Islet precursor cell (in vitro differentiated cells): ENCODE measurements at regions not wholly inside any gene's neighbourhood (a gene's known extent, or its start where the extent isn't known, plus 50 kb on each side); places are given as distances from the start of the nearest gene placed in this dataset.
"Not testable (repeated sequence)": the region's sequence is repeated elsewhere in the genome, so short reads cannot be mapped to it uniquely, and the experiment has no call there.

ENCODE experiments used
- DNase-seq: peaks from one replicate; pipeline ENCODE4 v3.0.0-alpha.2; 2018

DNA sequence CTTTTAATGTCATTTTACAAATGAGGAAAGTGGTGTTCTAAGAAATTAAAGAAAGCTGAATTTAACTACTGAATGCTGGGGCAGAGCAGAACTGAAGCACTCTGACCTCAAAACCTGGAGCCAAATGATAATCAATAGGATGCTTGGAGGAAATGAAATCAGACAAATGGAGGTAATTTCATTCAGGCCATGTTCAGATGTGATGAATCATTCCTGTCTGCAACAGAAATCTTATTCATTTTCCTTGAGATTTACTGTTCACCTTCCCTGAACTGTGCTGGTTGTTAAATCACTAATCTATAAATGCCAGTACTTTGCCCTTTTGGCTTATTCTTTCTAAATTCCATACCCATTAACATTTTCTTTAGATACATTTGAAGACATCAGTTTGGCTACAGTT lies 85.6 kb upstream of the SNX7 start:
- DNase-seq: no peak

DNA sequence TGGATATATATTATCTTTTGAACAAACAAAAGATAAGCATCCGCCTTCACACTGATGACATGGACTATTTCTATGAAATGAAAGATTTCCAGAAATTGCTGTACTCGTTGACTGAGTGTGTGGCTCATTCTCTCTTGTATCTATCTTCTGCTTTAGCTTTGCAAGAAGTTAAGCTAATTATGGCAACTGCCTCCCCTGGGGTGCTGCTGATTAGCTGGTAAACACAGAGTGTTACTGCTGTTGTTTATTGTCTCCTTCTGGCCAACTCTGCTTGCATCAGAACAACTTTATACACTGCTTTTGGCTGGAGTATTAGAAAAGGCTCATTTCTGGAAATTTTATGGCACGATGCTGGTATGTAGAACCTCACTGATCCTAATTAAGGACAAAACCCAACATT lies 95.6 kb upstream of the SNX7 start:
- DNase-seq: no peak

DNA sequence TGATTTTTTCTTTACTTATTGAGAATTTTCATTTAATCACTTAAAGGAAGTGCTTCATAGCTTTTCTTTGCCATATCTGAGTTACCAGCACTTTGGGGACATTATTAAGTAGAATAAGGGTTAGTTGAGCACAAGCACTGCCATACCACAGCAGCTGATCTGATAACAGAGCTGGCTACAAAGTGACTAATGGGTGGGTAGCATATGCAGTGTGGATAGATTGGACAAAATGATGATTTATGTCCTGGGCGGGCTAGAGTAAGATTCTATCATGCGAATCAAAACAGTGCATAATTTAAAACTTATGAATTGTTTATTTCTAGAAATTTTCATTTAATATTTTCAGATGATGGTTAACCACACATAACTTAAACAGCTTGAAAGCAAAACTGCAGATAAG lies 102.2 kb upstream of the SNX7 start:
- DNase-seq: no peak

DNA sequence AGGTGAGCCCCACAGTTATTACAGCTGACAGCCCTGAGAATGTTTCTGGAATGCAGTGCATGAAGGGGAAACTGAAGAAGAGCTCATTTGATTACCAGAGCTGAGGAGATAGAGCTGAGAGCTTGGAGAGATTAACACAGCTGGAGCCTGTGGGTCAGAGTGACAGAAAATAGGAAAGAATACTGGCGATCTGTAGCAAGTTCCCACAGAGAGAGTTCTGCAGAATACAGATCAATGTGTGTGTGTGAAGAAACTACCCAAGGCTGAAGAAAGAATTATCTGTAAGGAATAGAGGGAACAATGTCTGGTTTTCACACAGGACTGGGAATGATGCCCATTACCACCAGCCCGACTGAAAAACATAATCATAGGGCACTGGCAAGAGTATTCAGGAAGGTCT lies 103.6 kb upstream of the SNX7 start:
- no peak for DNase-seq

DNA sequence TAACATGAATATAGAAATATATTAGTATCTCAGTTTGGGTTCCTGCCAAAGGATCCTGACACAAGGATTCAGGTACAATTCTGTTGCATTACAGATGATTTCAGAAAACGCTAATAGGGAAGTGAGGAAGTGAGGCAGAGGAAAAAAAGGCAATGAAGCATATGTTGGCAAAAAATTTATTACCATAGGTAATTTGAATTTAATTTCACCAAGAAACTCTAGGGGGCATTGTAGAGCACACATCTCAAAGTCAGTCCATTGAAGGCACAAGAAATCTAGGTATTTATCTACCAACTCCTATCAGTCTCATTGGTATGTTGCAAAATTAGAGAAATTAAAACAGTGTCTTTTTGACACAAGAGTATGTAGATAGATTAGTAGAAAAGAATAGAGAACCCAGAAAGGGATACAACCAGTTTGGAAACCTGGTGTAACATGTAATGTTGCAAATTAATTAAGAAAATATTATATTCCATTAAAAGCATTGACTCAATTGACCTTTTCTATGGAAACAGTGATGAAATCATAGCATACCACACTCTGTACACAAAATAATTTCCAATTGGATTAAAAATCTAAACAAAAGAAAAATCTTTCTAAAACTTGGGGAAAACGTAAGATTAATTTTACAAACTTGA lies 104.9 kb upstream of the SNX7 start:
- no peak for DNase-seq

DNA sequence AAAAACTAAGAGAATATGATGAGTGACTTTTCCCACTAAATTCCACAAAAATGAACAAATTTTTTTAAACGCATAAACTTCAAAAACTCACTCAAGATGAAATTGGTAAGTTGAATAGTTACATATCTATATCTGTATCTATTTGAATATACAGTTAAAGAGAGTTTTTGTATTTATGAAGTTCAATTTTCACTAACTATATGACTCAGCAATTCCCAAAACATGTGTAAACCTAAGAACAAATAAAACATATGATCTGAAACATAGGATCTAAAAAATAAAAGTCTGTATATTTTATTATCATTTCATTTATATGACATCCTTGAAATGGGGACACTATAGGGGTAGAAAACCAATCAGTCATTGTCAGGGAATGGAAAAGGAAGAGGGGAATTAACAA lies 105.7 kb upstream of the SNX7 start:
- DNase-seq: no peak

DNA sequence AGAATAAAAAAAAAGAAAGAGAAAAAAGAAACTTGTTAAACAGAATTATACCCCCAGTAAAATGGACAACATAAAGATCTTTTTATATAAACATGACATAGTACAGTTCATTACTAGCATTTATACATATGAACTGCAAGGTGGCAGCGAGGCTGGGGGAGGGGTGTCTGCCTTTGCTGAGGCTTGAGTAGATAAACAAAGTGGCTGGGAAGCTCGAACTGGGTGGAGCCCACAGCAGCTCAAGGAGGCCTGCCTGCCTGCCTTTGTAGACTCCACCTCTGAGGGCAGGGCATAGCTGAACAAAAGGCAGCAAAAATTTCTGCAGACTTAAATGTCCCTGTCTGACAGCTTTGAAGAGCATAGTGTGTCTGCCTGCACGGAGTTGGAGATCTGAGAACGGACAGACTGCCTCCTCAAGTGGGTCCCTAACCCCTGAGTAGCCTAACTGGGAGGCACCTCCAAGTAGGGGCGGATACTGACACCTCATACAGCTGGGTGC lies 108.9 kb upstream of the SNX7 start:
- not testable (repeated sequence) for DNase-seq

DNA sequence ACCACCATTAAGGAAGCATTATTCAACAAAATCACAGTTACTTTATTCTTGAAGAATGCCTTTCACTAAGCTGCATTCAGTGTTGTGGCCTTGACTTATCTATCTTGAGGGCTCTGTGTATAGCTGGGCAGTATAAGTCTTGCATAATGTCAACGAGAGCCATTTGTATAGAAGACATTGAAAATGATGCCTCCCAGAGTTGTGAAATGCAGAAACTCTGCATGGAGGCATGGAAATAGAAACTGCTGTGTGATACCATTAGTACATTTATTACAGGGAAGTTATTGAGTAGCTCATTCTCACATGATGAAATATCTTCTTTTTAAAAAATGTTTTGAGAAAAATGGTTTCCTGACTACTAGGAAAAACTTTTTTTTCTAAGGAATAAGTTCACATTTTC lies 111.4 kb upstream of the SNX7 start:
- no peak for DNase-seq

DNA sequence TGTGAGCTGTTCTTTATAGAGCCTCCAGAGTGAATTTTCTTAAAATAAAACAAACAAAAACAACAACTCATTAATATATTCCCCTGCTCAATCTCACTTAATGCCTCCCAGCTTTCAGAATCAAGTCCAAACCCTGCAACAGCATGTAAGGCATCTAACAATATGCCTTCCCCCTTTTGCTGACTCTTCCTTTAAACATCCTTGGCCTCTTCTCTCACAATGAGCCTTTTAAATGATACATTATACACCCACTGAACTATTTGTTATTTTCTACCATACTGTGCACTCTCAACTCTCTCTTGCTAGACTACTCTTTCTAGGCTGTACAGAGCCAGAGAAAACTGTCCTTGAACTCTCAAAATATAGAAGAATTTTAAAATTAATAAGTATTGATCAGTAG lies 115.2 kb upstream of the SNX7 start:
- no peak for DNase-seq

DNA sequence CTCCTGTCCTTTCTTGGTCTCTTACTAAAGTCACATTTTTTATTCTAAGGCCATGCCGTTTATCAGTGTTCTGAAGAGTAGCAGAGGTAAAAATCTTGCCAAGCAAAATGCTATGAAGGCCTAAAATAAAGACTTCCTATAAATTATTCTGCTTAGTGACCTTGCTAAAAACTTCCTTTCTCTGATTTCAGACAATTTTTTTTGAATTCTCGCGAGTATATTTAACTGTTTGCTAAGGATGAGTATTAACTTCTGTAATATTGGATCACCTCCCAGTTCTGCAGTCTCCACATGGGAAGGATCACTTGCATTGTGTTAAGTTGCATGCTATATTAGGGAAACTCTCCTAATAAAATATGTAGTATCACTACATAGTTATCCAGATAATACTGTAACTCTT lies 123.4 kb upstream of the SNX7 start:
- DNase-seq: no peak

DNA sequence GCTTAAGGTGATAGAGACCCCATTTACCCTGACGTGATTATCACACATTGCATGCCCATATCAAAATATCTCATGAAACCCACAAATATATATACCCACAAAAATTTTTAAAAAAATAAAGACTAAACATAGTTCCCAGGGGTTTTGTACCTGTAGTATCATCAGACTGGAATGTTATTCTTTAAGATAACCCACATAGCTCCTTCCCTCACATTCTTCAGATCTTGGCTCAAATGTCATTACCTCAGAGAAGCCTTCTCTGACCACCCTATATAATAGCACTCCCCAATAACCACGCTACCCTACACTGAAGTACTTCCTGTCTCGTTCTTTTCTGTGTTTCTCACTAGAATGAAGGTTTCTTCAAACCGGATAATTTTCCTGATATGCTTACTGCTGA lies 138.3 kb upstream of the SNX7 start:
- DNase-seq: no peak

DNA sequence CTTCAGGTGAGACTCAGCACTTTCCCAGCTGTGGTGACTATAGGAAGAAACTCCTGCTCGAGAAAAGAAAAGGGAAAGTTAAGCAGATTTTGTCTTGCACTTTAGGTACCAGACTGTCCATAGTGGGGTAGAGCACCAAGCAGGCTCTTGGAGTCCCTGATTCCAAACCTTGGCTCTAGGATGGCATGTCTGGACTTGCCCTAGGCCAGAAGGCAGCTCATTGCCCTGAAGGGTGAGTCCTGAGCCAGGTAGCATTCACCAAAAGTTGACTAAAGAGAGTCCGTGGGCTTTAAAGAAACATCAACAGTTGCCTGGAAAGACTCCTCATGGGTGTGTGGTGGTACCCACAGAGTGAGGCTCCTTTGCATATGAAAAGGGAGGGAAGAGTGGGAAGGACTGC lies 145.2 kb upstream of the SNX7 start:
- DNase-seq: no peak

DNA sequence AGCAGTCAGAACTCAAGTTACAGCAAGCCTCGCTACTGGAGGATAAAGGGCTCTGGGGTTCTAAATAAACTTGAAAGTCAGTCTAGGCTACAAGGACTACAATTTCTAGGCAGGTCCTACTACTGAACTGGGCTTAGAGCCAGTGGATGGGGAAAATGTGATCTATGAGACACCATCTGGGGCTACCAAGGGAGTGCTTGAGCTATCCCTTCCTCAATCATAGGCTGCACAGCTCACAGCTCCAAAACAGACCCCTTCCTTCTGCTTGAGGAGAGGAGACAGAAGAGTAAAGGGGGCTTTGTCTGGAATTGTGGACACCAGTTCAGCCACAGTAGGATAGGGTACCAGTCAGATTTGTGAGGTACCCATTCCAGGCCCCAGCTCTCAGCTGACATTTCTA lies 145.8 kb upstream of the SNX7 start:
- no peak for DNase-seq

DNA sequence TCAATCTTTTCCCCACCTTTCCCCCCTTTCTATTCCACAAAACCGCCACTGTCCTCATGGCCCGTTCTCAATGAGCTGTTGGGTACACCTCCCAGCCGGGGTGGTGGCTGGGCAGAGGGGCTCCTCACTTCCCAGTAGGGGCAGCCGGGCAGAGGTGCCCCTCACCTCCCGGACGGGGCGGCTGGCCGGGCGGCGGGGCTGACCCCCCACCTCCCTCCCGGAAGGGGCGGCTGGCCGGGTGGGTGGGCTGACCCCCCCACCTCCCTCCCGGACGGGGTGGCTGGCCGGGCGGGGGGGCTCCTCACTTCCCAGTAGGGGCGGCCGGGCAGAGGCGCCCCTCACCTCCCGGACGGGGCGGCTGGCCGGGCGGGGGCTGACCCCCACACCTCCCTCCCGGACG lies 149.3 kb upstream of the SNX7 start:
- not testable (repeated sequence) for DNase-seq

DNA sequence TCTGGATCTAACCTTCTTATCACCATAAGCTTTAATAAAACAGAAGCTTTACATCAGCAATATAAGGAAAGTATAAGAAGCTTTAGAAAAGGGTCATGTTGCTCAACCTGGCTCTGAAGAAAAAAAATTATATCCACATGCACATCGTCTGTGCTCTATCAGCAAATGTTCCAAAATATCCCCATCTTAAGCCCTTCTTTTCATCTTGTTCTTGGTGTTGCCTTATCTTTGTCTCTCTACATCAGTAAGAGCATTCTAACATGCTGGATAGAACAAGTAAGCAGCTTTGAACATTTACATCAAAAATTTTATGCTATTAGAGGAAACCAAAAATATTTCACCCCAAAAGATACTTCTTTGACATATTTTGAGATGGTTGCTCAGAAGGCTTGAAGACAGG lies 157.8 kb upstream of the SNX7 start:
- DNase-seq: no peak

DNA sequence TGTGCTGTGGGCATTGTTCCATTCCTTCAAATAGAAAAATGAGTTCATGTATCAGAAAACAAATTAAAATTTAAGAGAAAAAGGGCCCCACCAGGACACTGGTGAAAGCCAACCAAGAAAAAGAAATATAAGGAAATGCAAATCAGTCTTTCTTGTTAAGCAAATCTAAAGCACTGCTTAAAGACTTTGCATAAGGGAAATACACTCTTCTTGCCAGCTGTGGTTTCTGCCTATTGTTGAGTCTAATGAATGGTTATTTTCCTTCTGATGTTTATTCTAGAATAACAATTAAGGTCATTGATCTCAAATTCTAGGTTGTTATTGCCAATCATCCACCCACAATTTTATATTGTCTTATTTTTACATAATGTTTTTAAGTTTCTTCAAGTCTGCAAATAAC lies 158.6 kb upstream of the SNX7 start:
- no peak for DNase-seq

DNA sequence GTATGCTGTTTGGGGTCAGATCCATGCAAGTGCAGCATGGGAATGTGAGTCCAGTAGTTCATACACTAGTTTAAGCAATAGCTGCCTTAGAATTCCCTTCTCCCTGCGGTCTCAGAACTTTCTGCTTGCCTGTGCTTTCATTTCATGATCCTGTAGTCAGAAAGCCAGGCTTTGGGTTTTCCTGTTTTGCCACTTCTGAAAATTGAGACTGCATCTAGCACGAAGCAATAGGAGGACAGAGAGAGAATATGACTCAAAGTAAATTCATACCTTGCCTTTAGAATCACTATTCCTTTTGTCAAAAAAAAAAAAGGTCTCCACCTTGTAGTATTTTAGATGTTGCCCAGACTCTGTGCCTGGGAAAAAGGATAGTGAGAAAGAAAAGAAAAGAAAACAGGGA lies 161.2 kb upstream of the SNX7 start:
- no peak for DNase-seq

DNA sequence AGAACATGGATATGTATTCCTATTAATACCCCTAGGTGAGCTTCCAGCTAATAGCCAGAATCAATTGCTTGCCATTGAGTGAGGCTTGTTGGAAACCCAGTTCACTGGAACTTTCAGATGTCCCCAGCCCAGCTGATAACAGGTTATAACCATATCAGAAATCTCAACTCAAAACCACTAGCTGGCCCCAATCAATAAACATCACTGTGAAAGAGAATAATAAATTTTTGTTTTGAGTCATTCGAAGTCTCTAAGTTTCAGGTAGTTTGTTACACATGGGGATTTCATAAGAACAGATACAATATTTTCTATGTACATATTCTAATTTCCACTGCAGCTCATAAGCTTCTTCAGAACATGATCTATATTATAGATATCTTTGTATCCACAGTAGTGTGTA lies 162.9 kb upstream of the SNX7 start:
- no peak for DNase-seq

DNA sequence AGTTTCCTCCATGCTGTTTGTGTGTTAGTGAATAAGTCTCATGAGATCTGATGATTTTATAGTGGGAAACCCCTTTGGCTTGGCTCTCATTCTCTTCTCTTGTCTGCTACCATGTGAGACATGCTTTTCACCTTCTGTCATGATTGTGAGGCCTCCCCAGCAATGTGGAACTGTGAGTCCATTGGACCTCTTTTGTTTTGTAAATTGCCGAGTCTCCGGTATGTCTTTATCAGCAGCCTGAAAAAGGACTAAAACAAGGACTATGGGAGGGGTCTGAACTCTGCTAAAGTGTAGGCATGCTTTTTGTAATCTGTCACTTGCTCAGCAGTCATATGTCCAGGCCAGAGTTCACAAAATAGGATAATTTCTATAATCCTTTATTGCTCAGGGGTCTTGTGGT lies 164.0 kb upstream of the SNX7 start:
- no peak for DNase-seq

DNA sequence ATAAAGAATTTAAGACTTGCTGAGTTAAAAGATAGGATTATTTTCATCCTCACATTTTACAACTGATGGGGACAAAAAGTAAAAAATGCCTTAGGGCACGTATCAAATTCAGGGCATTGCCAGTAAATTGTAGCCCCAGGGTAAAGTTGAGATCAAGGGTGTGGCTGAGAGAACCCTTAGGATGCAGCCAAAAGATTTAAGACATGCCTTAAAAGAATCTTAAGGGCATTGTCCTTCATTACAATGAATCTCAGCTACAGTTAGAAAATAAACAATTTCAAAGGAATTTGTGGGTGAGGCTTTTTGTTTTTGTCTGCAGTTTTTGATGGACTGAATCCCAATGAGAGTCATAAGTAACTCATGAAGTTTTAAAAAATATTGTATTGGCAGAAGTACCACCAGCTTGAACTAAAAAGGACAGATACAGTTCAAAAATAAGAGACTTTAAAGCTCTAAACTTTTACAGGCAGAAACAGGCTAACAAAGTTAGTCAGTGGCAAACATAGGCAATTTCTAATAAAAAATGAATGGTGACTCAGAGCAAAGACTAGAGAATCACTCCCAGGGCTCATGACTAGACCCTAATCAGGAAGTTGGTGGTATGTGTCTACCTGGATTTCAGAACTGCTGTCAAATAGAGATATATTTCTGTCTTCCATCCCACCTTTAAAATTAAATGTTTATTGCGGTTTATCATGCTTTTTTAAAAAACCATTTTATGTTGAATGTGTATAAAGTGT lies 165.1 kb upstream of the SNX7 start:
- DNase-seq: no peak

DNA sequence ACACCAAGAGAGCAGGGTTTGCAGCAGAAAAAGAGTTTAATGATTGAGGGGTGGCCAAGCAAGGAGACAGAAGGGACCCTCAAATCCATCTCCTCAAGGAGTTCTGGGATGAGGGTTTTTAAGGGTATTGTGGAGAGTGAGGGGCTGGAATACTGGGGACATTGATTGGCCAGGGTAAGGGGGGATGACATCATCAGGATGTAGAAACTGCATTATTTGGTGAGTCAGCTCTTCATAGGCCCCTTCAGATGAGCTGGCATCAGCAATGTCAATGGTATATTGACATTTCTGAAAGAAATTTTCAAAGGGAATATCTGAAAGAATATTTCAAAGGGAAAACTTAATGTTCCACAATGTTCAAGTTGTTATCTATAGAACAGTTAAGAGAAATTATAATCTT lies 168.1 kb upstream of the SNX7 start:
- no peak for DNase-seq

DNA sequence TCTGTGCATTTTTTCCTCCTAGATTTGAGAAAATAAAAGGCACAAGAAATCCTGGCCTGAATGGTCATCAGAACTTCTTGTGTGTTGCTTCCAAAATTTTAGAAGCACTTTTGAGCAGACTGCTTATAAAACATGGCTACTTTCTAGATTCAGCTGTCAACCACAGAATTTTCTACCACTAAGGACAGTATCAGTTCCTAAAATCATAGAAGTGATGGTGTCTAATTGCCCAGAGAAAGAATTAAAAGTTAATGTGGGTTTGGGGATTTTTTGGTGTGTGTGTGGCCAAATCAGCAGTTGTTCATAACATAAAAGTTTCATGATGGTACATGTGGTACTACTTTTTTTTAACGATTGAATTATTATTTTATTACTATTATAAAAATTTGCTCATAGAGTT lies 171.4 kb upstream of the SNX7 start:
- DNase-seq: no peak

DNA sequence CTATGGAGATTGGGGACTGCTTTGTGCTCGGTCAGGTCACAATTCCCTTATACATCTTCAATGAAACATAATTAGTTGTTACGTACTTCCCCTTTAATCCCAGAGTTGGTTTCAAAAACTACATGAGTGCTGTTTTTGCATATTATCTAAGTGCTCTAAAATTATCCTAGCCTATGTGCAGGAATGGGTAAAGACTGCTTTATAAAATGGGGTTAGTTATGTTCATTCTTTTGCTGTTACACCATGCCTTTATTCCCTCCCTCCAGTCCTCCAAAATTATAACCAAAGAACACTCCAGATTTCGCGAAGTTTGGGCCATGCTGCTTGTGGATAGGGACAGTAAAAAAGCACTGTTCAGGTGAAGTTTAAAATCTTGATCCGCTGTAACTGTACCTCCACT lies 173.9 kb upstream of the SNX7 start:
- no peak for DNase-seq

DNA sequence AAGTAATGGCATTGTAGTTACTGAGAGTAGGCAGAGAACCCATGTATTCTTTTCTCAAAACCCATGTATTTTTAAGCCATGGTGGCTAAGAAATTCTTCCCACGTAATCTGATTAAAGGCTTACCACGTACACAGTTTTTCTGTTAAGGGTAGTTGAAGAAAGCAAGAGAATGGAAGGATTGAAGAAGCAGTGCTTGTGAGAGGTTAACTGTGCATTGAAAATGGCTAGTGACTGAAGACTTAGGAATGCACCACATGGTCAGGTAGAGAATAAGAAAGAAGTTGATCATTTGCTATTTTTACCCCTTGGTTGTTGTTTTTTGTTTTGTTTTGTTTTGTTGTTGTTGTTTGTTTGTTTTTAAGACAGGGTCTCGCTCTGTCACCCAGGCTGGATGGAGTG lies 178.9 kb upstream of the SNX7 start:
- DNase-seq: no peak

DNA sequence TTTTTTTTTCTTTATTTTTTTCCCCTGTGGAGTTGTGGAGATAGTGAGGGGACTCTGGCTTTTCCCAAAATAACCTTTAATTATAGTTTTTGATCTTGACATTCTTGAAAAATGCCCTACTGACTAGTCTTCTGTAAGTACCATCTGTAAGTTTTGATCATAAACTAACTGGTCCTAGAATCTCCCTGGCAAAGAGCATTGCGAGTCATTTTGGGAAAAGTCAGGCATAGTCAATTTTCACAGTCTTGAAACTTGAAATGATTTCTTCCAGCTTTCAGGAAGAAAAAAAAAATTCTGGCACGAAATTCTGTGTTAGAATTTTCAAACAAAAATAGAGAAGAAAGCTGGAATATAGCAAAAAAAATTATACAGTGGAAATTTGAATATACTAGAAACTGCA lies 181.2 kb upstream of the SNX7 start:
- no peak for DNase-seq
